ENCODE measurements at regions not wholly inside any gene's neighbourhood (a gene's known extent, or its start where the extent isn't known, plus 50 kb on each side); places are given as distances from the start of the nearest gene placed in this dataset.

DNA sequence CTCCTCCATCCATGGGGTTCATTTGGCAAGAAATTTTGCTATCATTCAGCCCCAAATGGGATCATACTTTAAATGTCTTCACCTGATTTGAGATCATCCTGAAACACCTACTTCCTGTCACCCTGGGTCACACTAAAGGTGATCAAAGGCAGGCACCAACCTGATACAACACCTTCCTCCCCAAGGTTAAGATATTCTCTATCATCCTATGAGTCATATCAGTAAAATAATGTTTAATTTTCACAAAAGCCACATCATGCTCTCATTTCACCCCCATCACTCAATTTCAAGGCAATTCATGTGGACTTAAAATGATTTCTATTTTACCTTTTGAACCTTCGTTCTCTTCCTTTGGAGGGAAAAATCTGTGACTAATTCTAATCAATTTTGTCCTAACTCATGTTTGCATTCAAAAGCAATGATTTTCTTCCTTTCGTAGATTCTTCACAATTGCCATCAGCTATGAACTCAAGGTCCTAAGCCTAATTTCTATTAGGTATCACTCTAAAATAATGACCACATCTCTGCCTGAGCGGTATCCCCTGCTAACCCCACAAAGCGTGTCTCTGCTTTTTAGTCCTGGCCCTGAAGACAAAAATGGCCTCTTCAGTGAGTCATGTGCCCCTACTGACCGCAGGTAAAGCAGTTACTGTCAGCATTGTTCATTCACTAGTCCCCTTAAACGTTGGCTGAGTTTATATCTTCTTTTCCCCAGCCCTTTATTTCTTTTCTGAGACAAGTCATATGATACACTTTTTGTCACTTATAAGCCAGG is 139.0 kb downstream of the SPRY2 start:
- Histone ChIP-seq H3K36me3 (no peaks in the 10 kb centered on the region), H3K9me3 (no peaks in the 10 kb centered on the region), H3K4me1 (no peaks in the 10 kb centered on the region), H3K27me3 (no peaks in the 10 kb centered on the region), H3K27ac (no peak overlapping the region), H3K4me3 (no peak overlapping the region)
- intact Hi-C loops (cut with DNase I; ENCODE audit: low total_unique reads) = no loop called here
- no peak for TF ChIP-seq POLR2AphosphoS5 (IDR thresholded peaks at IDR 0.05)
- TF ChIP-seq POLR2A (IDR thresholded peaks at IDR 0.05) = no peak
- in situ Hi-C loops (cut with MboI; ENCODE audit: low pct_ligation_motif_present in 1 of 4, low pct_unique_long_range_greater_than_20kb in 1 of 4, low sequenced_read_pairs in 3 of 4) = no loop called here
- WGBS, 2 donors (ENCODE audit: low coverage in 1 of 2) = 81 to 89% methylated on average over 6 of the region's 6 CpGs
- DNase-seq = no peak

GRCh38 chr13:80199585-80200292 is 141.2 kb downstream of the SPRY2 start:
- Histone ChIP-seq H3K27ac (no peak overlapping the region), H3K36me3 (no peaks in the 10 kb centered on the region), H3K4me1 (no peaks in the 10 kb centered on the region), H3K27me3 (no peaks in the 10 kb centered on the region), H3K4me3 (no peak overlapping the region), H3K9me3 (no peaks in the 10 kb centered on the region)
- in situ Hi-C loops (cut with MboI; ENCODE audit: low pct_ligation_motif_present in 1 of 4, low pct_unique_long_range_greater_than_20kb in 1 of 4, low sequenced_read_pairs in 3 of 4) (no loop called here), intact Hi-C loops (cut with DNase I; ENCODE audit: low total_unique reads) (no loop called here)
- WGBS, 2 donors (ENCODE audit: low coverage in 1 of 2) = 47 to 49% methylated on average over 3 of the region's 3 CpGs
- DNase-seq = no peak
- TF ChIP-seq POLR2A (IDR thresholded peaks at IDR 0.05) (no peak), POLR2AphosphoS5 (IDR thresholded peaks at IDR 0.05) (no peak), EP300 (IDR thresholded peaks at IDR 0.05; ENCODE audit: low read depth) (no peak), CTCF (IDR thresholded peaks at IDR 0.05) (no peak)

GRCh38 chr13:80199067-80199466 is 141.9 kb downstream of the SPRY2 start:
- Histone ChIP-seq H3K9me3 (no peaks in the 10 kb centered on the region), H3K27me3 (no peaks in the 10 kb centered on the region), H3K4me1 (no peaks in the 10 kb centered on the region), H3K4me3 (no peak overlapping the region), H3K36me3 (no peaks in the 10 kb centered on the region), H3K27ac (no peak overlapping the region)
- in situ Hi-C loops (cut with MboI; ENCODE audit: low pct_ligation_motif_present in 1 of 4, low pct_unique_long_range_greater_than_20kb in 1 of 4, low sequenced_read_pairs in 3 of 4) = no loop called here
- intact Hi-C loops (cut with DNase I; ENCODE audit: low total_unique reads) = no loop called here
- no peak for TF ChIP-seq CTCF (IDR thresholded peaks at IDR 0.05)
- TF ChIP-seq POLR2AphosphoS5 (IDR thresholded peaks at IDR 0.05) = no peak
- no peak for TF ChIP-seq EP300 (IDR thresholded peaks at IDR 0.05; ENCODE audit: low read depth)
- no peak for TF ChIP-seq POLR2A (IDR thresholded peaks at IDR 0.05)
- no peak for DNase-seq
- WGBS, 2 donors (ENCODE audit: low coverage in 1 of 2) = 58 to 62% methylated on average over 4 of the region's 4 CpGs

- no peaks in the 10 kb centered on the region for H3K9me3 ChIP-seq
- no peaks in the 10 kb centered on the region for H3K27me3 ChIP-seq
- H3K27ac ChIP-seq = no peak overlapping the region
- no peak for TF ChIP-seq POLR2AphosphoS5 (IDR thresholded peaks at IDR 0.05)
- no peak for TF ChIP-seq CTCF (IDR thresholded peaks at IDR 0.05)
- no peak for TF ChIP-seq EP300 (IDR thresholded peaks at IDR 0.05; ENCODE audit: low read depth)
- 85 to 87% methylated on average over 2 of the region's 2 CpGs for WGBS, 2 donors (ENCODE audit: low coverage in 1 of 2)
- H3K4me3 ChIP-seq = no peak overlapping the region
- DNase-seq = no peak
- H3K36me3 ChIP-seq = no peaks in the 10 kb centered on the region
- no peaks in the 10 kb centered on the region for H3K4me1 ChIP-seq
- intact Hi-C loops (cut with DNase I; ENCODE audit: low total_unique reads) (no loop called here), in situ Hi-C loops (cut with MboI; ENCODE audit: low pct_ligation_motif_present in 1 of 4, low pct_unique_long_range_greater_than_20kb in 1 of 4, low sequenced_read_pairs in 3 of 4) (no loop called here)
Observed at GRCh38 chr13:80196756-80197155, 144.2 kb downstream of the SPRY2 start.

All from transverse colon (tissue), 4 donors.